Skin of body (tissue), 1 donor: ENCODE measurements at regions not wholly inside any gene's neighbourhood (a gene's known extent, or its start where the extent isn't known, plus 50 kb on each side); places are given as distances from the start of the nearest gene placed in this dataset.
"Not testable (repeated sequence)": the region's sequence is repeated elsewhere in the genome, so short reads cannot be mapped to it uniquely, and the experiment has no call there.

Experiments
- DNase-seq: peaks from one replicate; lab custom pipeline; 2025; lab: John Stamatoyannopoulos, UW

- DNase-seq = no peak
These were observed 404.8 kb upstream of the PHF14 start for GRCh38 chr7:10568891-10569290.

- DNase-seq = no peak
These were observed 401.9 kb upstream of the PHF14 start for GRCh38 chr7:10571759-10572158.

- DNase-seq = no peak
These were observed 395.8 kb upstream of the PHF14 start for GRCh38 chr7:10577866-10578374.

GRCh38 chr7:10579561-10579960 lies 394.1 kb upstream of the PHF14 start:
- DNase-seq = no peak

- no peak for DNase-seq
These were observed 388.8 kb upstream of the PHF14 start for GRCh38 chr7:10584886-10585285.

- DNase-seq = peak; percentile 1
These were observed 385.6 kb upstream of the PHF14 start for GRCh38 chr7:10588084-10588483.

GRCh38 chr7:10592604-10593003 lies 381.1 kb upstream of the PHF14 start:
- DNase-seq = no peak

- no peak for DNase-seq
These were observed 380.6 kb upstream of the PHF14 start for GRCh38 chr7:10593080-10593479.

GRCh38 chr7:10596827-10597226 lies 376.8 kb upstream of the PHF14 start:
- DNase-seq = no peak

- no peak for DNase-seq
These were observed 369.5 kb upstream of the PHF14 start for GRCh38 chr7:10604128-10604527.

GRCh38 chr7:10612950-10613349 lies 360.7 kb upstream of the PHF14 start:
- DNase-seq = no peak

GRCh38 chr7:10618953-10619352 lies 354.7 kb upstream of the PHF14 start:
- DNase-seq = no peak

GRCh38 chr7:10632712-10633111 lies 341.0 kb upstream of the PHF14 start:
- no peak for DNase-seq

GRCh38 chr7:10634239-10634638 lies 339.4 kb upstream of the PHF14 start:
- DNase-seq = no peak

- DNase-seq = no peak
These were observed 335.7 kb upstream of the PHF14 start for GRCh38 chr7:10637991-10638390.

- DNase-seq = no peak
These were observed 330.1 kb upstream of the PHF14 start for GRCh38 chr7:10643545-10643944.

- DNase-seq = no peak
These were observed 328.8 kb upstream of the PHF14 start for GRCh38 chr7:10644849-10645248.

GRCh38 chr7:10646194-10646593 lies 327.5 kb upstream of the PHF14 start:
- DNase-seq = no peak

- DNase-seq = no peak
These were observed 325.4 kb upstream of the PHF14 start for GRCh38 chr7:10648289-10648688.

- DNase-seq = not testable (repeated sequence)
These were observed 324.6 kb upstream of the PHF14 start for GRCh38 chr7:10649120-10649519.

GRCh38 chr7:10655031-10655430 lies 318.6 kb upstream of the PHF14 start:
- DNase-seq = no peak

GRCh38 chr7:10657201-10657600 lies 316.5 kb upstream of the PHF14 start:
- DNase-seq = no peak

GRCh38 chr7:10657837-10658236 lies 315.8 kb upstream of the PHF14 start:
- no peak for DNase-seq

- DNase-seq = no peak
These were observed 311.2 kb upstream of the PHF14 start for GRCh38 chr7:10662491-10662890.
